ENCODE measurements at regions not wholly inside any gene's neighbourhood (a gene's known extent, or its start where the extent isn't known, plus 50 kb on each side); places are given as distances from the start of the nearest gene placed in this dataset.
"Not testable (repeated sequence)": the region's sequence is repeated elsewhere in the genome, so short reads cannot be mapped to it uniquely, and the experiment has no call there.

- no peak for DNase-seq (ENCODE audit: low read depth)
- TF ChIP-seq CTCF (IDR thresholded peaks at IDR 0.05; ENCODE audit: insufficient read depth, low read depth, low read length, missing control alignments) = no peak
- H3K4me3 ChIP-seq (ENCODE audit: low read depth, low read length) = no peak overlapping the region
These were observed 297.2 kb downstream of the MED10 start for GRCh38 chr5:6080930-6081726.

GRCh38 chr5:6080436-6080835, 297.9 kb downstream of the MED10 start:
- no peak overlapping the region for H3K4me3 ChIP-seq (ENCODE audit: low read depth, low read length)
- DNase-seq (ENCODE audit: low read depth) = no peak
- TF ChIP-seq CTCF (IDR thresholded peaks at IDR 0.05; ENCODE audit: insufficient read depth, low read depth, low read length, missing control alignments) = no peak

- H3K4me3 ChIP-seq (ENCODE audit: low read depth, low read length) = no peak overlapping the region
- DNase-seq (ENCODE audit: low read depth) = no peak
- no peak for TF ChIP-seq CTCF (IDR thresholded peaks at IDR 0.05; ENCODE audit: insufficient read depth, low read depth, low read length, missing control alignments)
These were observed 299.5 kb downstream of the MED10 start for GRCh38 chr5:6078881-6079280.

GRCh38 chr5:6076341-6077239, 301.8 kb downstream of the MED10 start:
- no peak for TF ChIP-seq CTCF (IDR thresholded peaks at IDR 0.05; ENCODE audit: insufficient read depth, low read depth, low read length, missing control alignments)
- no peak for DNase-seq (ENCODE audit: low read depth)
- no peak overlapping the region for H3K4me3 ChIP-seq (ENCODE audit: low read depth, low read length)

GRCh38 chr5:6072488-6072887, 305.9 kb downstream of the MED10 start:
- not testable (repeated sequence) for DNase-seq (ENCODE audit: low read depth); H3K4me3 ChIP-seq (ENCODE audit: low read depth, low read length)

GRCh38 chr5:6069496-6070185, 308.7 kb downstream of the MED10 start:
- TF ChIP-seq CTCF (IDR thresholded peaks at IDR 0.05; ENCODE audit: insufficient read depth, low read depth, low read length, missing control alignments) = no peak
- no peak overlapping the region for H3K4me3 ChIP-seq (ENCODE audit: low read depth, low read length)
- no peak for DNase-seq (ENCODE audit: low read depth)

- TF ChIP-seq CTCF (IDR thresholded peaks at IDR 0.05; ENCODE audit: insufficient read depth, low read depth, low read length, missing control alignments) = no peak
- no peak overlapping the region for H3K4me3 ChIP-seq (ENCODE audit: low read depth, low read length)
- DNase-seq (ENCODE audit: low read depth) = no peak
These were observed 312.3 kb downstream of the MED10 start for GRCh38 chr5:6066016-6066415.
